K562 (cell line): ENCODE measurements at regions not wholly inside any gene's neighbourhood (a gene's known extent, or its start where the extent isn't known, plus 50 kb on each side); places are given as distances from the start of the nearest gene placed in this dataset.

Source experiments
- BRF2 ChIP-seq: IDR thresholded peaks from 3 replicates; pipeline ENCODE4 v1.6.1; 2011; ENCODE audit warnings: borderline replicate concordance, mild to moderate bottlenecking; ENCODE audit not compliant: insufficient read length, insufficient read depth
- CEBPZ ChIP-seq: fragments of 150-350 bp; IDR thresholded peaks from 2 replicates; pipeline ENCODE4 v1.6.1; 2014; ENCODE audit warnings: low read depth, mild to moderate bottlenecking, low read length, borderline replicate concordance
- DDX20 ChIP-seq: fragments of 450-650 bp; IDR thresholded peaks from 2 replicates; pipeline ENCODE4 v1.6.1; 2016; ENCODE audit warnings: missing genetic modification characterization, low read depth, mild to moderate bottlenecking, missing compliant biosample characterization, moderate library complexity
- E2F8 ChIP-seq: fragments of 450-650 bp; IDR thresholded peaks from 2 replicates; pipeline ENCODE4 v1.7.1; 2018; ENCODE audit warnings: mild to moderate bottlenecking, low read depth; ENCODE audit not compliant: partially characterized antibody
- EZH2 ChIP-seq: IDR thresholded peaks from 2 replicates; pipeline ENCODE4 v1.6.1; 2012; ENCODE audit warnings: low read depth, mild to moderate bottlenecking, inconsistent platforms, low read length, borderline replicate concordance
- TAF15 ChIP-seq: fragments of 200-400 bp; formaldehyde crosslinking; IDR thresholded peaks from 2 replicates; pipeline ENCODE4 v1.6.1; 2017; ENCODE audit warnings: mild to moderate bottlenecking, low read depth, low read length, moderate library complexity
- XRCC5 ChIP-seq: fragments of 200-400 bp; formaldehyde crosslinking; IDR thresholded peaks from 2 replicates; pipeline ENCODE4 v1.6.1; 2017; ENCODE audit warnings: low read depth, mild to moderate bottlenecking, low read length
- ZBED1 ChIP-seq: IDR thresholded peaks from 2 replicates; pipeline ENCODE4 v1.6.1; 2014
- ZNF668 ChIP-seq: fragments of 250-450 bp; sonication (Bioruptor Pico); IDR thresholded peaks from 2 replicates; pipeline ENCODE4 v1.8.0; 2022; ENCODE audit warnings: mild to moderate bottlenecking, inconsistent platforms
- ZZZ3 ChIP-seq: fragments of 450-650 bp; IDR thresholded peaks from 2 replicates; pipeline ENCODE4 v1.6.1; 2016; ENCODE audit warnings: antibody characterized with exemption, mild to moderate bottlenecking, moderate library complexity

- TF ChIP-seq E2F8 (no peak), BRF2 (no peak), ZNF668 (no peak), XRCC5 (no peak), ZBED1 (no peak), TAF15 (no peak), DDX20 (tag) (no peak), EZH2 (no peak), ZZZ3 (no peak), CEBPZ (no peak)
- TF ChIP-seq, all 486 proteins: peak for 0
These were observed 954.2 kb upstream of the FBXO33 start (continued) for GRCh38 chr14:40386433-40386832.
